Activated naive CD8-positive, alpha-beta T cell treated with anti-CD3 and anti-CD28 coated beads, Interleukin-2, amount 50 U/mL, for 24 hours (primary cell): ENCODE measurements at regions not wholly inside any gene's neighbourhood (a gene's known extent, or its start where the extent isn't known, plus 50 kb on each side); places are given as distances from the start of the nearest gene placed in this dataset.

Experiments used
- ATAC-seq: fragments of 150-1000 bp; cut with Tn5 transposase; one replicate; pipeline ENCODE4 v1.10.0; 2021
- DNase-seq: peaks from one replicate; pipeline ENCODE4 v3.0.0; 2021
- H3K27ac Mint-ChIP-seq: one replicate; pipeline ENCODE4 v1.8.0; 2021; ENCODE audit warnings: mild to moderate bottlenecking, mixed read lengths
- H3K27me3 Mint-ChIP-seq: one replicate; pipeline ENCODE4 v1.8.0; 2021; ENCODE audit warnings: mixed read lengths
- H3K36me3 Mint-ChIP-seq: one replicate; pipeline ENCODE4 v1.8.0; 2021; ENCODE audit warnings: low read depth, mixed read lengths
- H3K4me1 Mint-ChIP-seq: one replicate; pipeline ENCODE4 v1.8.0; 2021; ENCODE audit warnings: mixed read lengths
- H3K4me3 Mint-ChIP-seq: one replicate; pipeline ENCODE4 v1.8.0; 2021; ENCODE audit warnings: mild to moderate bottlenecking, moderate library complexity, mixed read lengths
- H3K9me3 Mint-ChIP-seq: one replicate; pipeline ENCODE4 v1.8.0; 2021; ENCODE audit warnings: mixed read lengths

DNA sequence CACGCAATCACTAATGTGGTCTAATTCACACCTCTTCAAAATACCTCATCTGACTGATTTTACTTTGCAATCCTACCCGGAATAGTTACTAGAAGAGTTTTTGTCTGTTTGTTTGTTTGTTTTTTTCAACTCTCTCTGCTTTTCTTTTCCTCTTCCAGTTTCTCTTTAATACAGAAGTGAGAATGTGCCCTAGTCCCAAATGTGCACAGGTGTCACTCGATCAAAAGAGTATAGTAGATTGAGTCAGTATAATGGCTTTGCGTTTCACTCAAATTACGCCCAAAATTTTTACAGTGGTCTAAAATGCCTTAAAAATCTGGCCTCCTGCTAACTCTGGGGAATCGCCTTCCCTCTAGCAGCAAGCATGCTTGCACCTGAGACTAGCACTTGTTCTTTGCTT is 1536.8 kb downstream of the KCNT2 start:
- Mint-ChIP-seq H3K27me3 (no peaks in the 10 kb centered on the region), H3K36me3 (no peaks in the 10 kb centered on the region), H3K9me3 (no peaks in the 10 kb centered on the region), H3K4me3 (no peak overlapping the region), H3K4me1 (no peaks in the 10 kb centered on the region), H3K27ac (no peak overlapping the region)
- no peak for DNase-seq
- ATAC-seq = no peak

DNA sequence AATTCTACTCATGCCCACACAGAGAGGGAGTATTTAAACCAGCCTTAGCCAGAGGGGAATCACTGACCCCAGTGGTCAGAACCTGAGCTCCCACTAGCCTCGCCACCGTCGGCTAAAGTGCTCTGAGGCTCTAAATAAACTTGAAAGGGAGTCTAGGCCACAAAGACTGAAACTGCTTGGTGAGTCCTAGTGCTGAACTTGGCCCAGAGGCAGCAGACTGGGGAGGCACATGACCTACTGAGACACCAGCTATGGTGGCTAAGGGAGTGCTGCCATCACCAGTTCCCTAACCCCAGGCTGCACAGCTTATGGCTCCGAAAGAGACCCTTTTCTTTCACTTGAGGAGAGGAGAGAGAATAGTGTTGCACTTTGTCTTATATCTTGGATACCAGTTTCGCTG is 1542.8 kb downstream of the KCNT2 start:
- no peaks in the 10 kb centered on the region for H3K27me3 Mint-ChIP-seq
- H3K9me3 Mint-ChIP-seq = no peaks in the 10 kb centered on the region
- no peaks in the 10 kb centered on the region for H3K4me1 Mint-ChIP-seq
- ATAC-seq (no peak), DNase-seq (no peak)
- no peak overlapping the region for H3K27ac Mint-ChIP-seq
- no peak overlapping the region for H3K4me3 Mint-ChIP-seq
- no peaks in the 10 kb centered on the region for H3K36me3 Mint-ChIP-seq

DNA sequence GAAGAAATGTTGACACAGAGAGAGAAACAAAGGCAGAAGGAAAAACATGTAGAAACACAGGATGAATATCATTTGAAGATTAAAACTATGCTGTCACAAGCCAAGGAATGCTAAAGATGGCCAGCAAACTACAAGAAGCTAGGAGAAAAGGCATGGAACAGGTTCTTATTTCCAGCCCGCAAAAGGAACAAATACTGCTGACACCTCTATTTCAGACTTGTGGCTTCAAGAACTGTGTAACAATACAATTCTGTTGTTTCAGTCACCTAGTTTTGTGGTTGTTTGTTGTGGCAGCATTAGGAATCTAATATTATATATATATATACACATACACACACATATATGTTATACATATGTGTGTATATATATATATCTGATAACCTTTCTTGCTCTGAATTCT is 1543.9 kb downstream of the KCNT2 start:
- Mint-ChIP-seq H3K4me3 (no peak overlapping the region), H3K27ac (no peak overlapping the region), H3K27me3 (no peaks in the 10 kb centered on the region), H3K36me3 (no peaks in the 10 kb centered on the region), H3K9me3 (no peaks in the 10 kb centered on the region), H3K4me1 (no peaks in the 10 kb centered on the region)
- DNase-seq = no peak
- no peak for ATAC-seq

DNA sequence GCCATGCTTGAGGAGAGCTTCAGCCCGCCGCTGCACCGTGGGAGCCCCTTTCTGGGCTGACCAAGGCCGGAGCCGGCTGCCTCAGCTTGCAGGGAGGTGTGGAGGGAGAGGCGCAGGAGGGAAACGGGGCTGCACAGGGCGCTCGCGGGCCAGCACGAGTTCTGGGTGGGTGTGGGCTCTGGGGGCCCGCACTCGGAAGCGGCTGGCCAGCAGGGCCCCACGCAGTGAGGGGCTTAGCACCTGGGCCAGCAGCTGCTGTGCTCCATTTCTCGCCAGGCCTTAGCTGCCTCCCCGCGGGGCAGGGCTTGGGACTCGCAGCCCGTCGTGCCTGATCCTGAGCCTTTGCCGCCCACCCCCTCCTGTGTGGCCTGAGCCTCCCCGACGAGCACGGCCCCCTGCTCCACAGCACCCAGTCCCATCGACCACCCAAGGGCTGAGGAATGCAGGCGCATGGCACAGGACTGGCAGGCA is 1554.0 kb downstream of the KCNT2 start:
- H3K4me3 Mint-ChIP-seq = no peak overlapping the region
- no peak overlapping the region for H3K27ac Mint-ChIP-seq
- peaks cover 2% of the 10 kb centered on the region for H3K4me1 Mint-ChIP-seq
- H3K27me3 Mint-ChIP-seq = no peaks in the 10 kb centered on the region
- H3K36me3 Mint-ChIP-seq = no peaks in the 10 kb centered on the region
- ATAC-seq = no peak
- no peaks in the 10 kb centered on the region for H3K9me3 Mint-ChIP-seq
- no peak for DNase-seq

DNA sequence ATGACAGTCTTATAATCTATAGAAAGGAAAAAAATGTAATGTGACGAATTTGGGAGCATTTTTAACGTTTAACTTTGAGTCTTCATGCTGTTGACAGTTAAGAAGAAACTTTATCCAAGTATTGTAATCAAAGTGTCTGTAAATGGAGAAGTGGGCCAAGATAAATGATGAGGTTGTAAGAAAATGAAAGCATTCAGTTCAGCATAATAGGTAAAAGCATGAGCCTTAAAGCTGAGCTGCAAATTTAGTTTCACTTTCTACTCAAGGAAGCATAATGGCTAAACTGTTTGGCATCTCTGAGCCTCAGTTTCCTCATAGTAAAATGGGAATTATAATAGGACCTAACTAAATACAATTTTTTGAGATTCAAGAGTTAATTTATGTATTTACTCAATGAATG is 1554.8 kb downstream of the KCNT2 start:
- no peak for DNase-seq
- ATAC-seq = no peak
- H3K27ac Mint-ChIP-seq = no peak overlapping the region
- no peaks in the 10 kb centered on the region for H3K9me3 Mint-ChIP-seq
- H3K27me3 Mint-ChIP-seq = no peaks in the 10 kb centered on the region
- peaks cover 2% of the 10 kb centered on the region for H3K4me1 Mint-ChIP-seq
- no peaks in the 10 kb centered on the region for H3K36me3 Mint-ChIP-seq
- H3K4me3 Mint-ChIP-seq = no peak overlapping the region

DNA sequence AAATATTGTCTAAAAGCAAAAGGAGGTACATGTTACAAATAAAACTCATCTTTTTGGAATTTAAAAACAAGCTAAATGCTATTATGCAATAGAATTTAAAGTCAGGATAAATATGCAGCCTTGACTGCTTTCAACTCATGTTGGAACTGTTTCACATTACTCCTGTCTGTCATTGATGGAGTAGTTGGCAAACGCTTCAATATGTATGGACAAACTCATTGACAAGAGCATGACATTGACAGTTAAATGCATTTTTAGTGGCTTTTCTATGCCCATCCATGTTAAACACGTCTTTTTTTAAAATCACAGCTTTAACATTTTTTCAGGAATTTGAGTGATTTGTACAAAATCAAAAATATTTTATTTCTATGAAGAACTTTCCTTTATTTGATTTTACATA is 1560.5 kb downstream of the KCNT2 start:
- no peak for DNase-seq
- no peak for ATAC-seq
- no peaks in the 10 kb centered on the region for H3K27me3 Mint-ChIP-seq
- no peaks in the 10 kb centered on the region for H3K9me3 Mint-ChIP-seq
- no peaks in the 10 kb centered on the region for H3K4me1 Mint-ChIP-seq
- H3K4me3 Mint-ChIP-seq = no peak overlapping the region
- no peaks in the 10 kb centered on the region for H3K36me3 Mint-ChIP-seq
- no peak overlapping the region for H3K27ac Mint-ChIP-seq

DNA sequence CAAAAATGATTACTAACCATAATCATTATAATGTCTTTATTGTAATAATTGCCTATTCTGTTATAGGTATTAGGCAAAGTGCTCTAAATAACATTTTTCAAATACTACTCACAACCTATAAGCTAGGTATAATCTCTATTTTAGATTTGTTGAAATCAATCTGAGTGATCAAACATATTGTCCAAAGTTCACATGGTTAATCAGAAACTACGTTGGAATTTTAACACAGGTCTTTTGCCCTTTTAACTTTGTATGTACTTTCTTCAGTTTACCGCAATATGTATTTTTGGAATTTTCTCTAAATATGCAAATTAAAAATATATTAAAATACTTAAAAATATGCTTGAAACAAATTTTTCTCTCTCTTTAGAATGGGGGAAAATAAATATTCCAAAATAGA is 1563.2 kb downstream of the KCNT2 start:
- H3K4me3 Mint-ChIP-seq = no peak overlapping the region
- no peak for ATAC-seq
- no peak for DNase-seq
- H3K36me3 Mint-ChIP-seq = no peaks in the 10 kb centered on the region
- no peaks in the 10 kb centered on the region for H3K4me1 Mint-ChIP-seq
- no peaks in the 10 kb centered on the region for H3K27me3 Mint-ChIP-seq
- H3K9me3 Mint-ChIP-seq = no peaks in the 10 kb centered on the region
- no peak overlapping the region for H3K27ac Mint-ChIP-seq

DNA sequence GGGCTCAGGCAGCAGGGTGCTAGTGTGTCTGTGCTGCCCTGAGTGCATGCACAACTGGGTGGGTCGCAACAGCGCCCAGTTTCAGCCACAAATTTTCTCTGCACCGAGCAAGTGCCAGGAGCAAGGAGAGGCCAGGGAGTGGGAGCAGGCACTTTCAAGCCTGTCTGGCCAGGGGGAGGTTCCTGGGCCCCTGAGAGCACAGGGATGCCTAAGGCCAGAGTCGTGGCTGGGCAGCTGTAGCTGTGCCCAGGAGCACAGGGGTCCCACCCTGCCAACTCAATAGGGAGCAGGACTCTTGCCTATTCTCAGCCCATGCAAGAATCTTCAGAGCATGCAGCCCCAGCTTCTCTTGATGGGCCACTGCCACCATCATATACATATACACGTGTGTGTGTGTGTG is 1577.4 kb downstream of the KCNT2 start:
- no peak overlapping the region for H3K27ac Mint-ChIP-seq
- H3K27me3 Mint-ChIP-seq = no peaks in the 10 kb centered on the region
- no peaks in the 10 kb centered on the region for H3K36me3 Mint-ChIP-seq
- DNase-seq = no peak
- H3K9me3 Mint-ChIP-seq = peaks cover 14% of the 10 kb centered on the region
- no peaks in the 10 kb centered on the region for H3K4me1 Mint-ChIP-seq
- no peak overlapping the region for H3K4me3 Mint-ChIP-seq
- no peak for ATAC-seq

DNA sequence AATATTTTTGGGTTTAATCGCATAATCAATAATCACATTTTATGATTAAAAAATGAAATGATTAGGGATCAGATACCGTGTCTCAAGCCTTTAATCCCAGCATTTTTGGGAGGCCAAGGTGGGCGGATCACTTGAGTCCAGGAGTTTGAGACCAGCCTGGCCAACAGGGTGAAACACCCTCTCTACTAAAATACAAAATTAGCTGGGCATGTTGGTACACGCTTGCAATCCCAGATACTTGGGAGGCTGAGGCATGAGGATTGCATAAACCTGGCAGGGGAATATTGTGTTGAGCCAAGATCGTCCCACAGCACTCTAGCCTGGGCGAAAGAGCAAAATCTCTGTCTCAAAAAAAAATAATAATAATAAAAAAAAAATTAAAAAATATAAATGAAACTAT is 1581.4 kb downstream of the KCNT2 start:
- peaks cover 4% of the 10 kb centered on the region for H3K9me3 Mint-ChIP-seq
- ATAC-seq (no peak), DNase-seq (no peak)
- H3K27me3 Mint-ChIP-seq = no peaks in the 10 kb centered on the region
- H3K36me3 Mint-ChIP-seq = no peaks in the 10 kb centered on the region
- H3K4me1 Mint-ChIP-seq = no peaks in the 10 kb centered on the region
- no peak overlapping the region for H3K27ac Mint-ChIP-seq
- no peak overlapping the region for H3K4me3 Mint-ChIP-seq

DNA sequence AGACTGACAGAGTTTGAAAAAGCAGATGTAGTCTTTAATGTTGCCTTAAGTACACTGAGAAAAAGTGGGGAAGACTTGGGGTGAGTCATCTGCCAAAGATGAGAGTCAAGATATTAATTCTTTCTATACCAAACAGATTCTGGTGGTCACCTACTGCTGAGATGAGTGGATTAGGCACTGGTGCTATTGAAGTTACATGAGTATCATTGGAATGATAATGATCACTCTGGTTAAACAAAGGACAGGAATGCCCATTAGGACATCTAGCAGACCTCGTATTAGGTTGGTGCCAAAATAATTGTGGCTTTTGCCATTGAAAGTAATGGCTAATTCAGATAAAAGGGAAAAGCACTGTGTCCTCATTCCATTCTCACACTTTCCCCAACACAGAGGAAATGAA is 1588.9 kb downstream of the KCNT2 start:
- H3K4me3 Mint-ChIP-seq = no peak overlapping the region
- DNase-seq (no peak), ATAC-seq (no peak)
- H3K36me3 Mint-ChIP-seq = no peaks in the 10 kb centered on the region
- H3K4me1 Mint-ChIP-seq = no peaks in the 10 kb centered on the region
- H3K27me3 Mint-ChIP-seq = no peaks in the 10 kb centered on the region
- peaks cover 4% of the 10 kb centered on the region for H3K9me3 Mint-ChIP-seq
- no peak overlapping the region for H3K27ac Mint-ChIP-seq

DNA sequence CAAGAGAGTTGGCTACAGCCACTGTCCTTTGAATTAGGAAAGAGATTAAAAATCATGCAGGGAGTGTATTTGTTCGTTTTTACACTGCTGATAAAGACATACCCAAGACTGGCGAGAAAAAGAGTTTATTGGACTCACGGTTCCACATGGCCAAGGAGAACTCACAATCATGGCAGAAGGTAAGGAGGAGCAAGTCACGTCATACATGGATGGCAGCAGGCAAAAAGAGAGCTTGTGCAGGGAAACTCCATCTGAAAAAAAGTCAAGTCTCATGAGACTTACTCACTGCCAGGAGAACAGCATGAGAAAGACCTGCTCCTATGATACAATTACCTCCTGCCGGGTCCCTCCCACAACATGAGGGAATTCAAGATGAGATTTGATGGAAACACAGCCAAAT is 1595.2 kb downstream of the KCNT2 start:
- ATAC-seq = no peak
- Mint-ChIP-seq H3K36me3 (no peaks in the 10 kb centered on the region), H3K27me3 (no peaks in the 10 kb centered on the region), H3K27ac (no peak overlapping the region), H3K9me3 (peaks cover 4% of the 10 kb centered on the region), H3K4me1 (no peaks in the 10 kb centered on the region), H3K4me3 (no peak overlapping the region)
- no peak for DNase-seq

DNA sequence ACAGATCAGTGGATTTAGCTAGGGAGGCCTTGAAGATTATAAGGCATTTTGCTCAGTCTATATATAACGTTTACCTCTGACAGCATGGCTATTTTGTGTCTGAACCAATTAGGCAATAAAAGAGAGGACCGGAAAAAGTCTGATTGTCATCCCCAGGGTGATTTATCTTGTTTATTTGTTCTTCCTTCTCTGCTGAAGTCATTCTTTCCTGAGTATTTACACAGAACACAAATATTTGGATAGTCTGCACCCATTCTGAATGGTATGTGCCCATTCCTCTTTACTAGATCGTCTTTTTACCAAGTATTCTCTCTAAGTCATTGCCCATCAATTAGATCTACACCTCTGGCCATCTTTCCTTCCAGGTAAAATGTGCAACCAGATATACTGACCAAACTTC is 1602.9 kb downstream of the KCNT2 start:
- Mint-ChIP-seq H3K4me1 (no peaks in the 10 kb centered on the region), H3K4me3 (no peak overlapping the region), H3K27ac (no peak overlapping the region), H3K9me3 (no peaks in the 10 kb centered on the region), H3K36me3 (no peaks in the 10 kb centered on the region), H3K27me3 (no peaks in the 10 kb centered on the region)
- ATAC-seq (no peak), DNase-seq (no peak)

DNA sequence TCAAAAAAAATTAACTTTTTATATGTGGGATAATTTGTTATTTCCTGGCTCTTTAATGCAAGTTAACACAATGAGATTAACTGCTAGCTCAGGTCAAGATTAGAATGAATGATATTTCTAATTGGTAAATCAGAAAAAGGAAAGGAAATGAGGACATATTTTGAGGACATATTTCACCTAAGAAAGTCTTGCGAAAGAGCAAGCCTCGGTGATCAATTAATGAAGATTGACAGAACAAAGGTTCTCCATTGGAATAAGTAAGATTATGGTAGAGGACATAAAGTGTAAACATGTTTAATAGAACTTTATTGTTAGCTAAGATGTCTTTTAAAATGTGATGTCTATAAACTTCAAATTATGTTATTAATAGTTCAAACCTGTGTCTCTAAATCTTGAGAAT is 1617.8 kb downstream of the KCNT2 start:
- ATAC-seq = no peak
- no peak for DNase-seq
- H3K27ac Mint-ChIP-seq = no peak overlapping the region
- no peak overlapping the region for H3K4me3 Mint-ChIP-seq
- H3K4me1 Mint-ChIP-seq = no peaks in the 10 kb centered on the region
- no peaks in the 10 kb centered on the region for H3K27me3 Mint-ChIP-seq
- H3K36me3 Mint-ChIP-seq = no peaks in the 10 kb centered on the region
- no peaks in the 10 kb centered on the region for H3K9me3 Mint-ChIP-seq

DNA sequence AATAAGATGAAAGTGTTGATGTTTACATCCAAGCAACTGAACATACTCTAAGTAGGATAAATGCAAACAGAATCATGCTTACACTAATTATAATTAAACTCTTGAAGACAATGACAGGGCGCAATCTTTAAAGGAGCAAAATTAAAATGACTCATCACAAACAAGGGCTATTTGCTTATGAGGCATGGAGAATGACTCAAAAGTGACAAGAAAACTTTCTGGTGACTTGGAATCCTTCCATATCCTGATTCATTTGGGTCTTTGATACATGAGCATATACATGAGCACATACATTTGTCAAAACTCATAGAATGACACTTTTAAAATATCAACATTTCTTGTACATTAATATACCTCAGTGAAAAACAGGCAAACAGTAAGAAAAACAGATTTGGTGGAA is 1632.3 kb downstream of the KCNT2 start:
- Mint-ChIP-seq H3K27ac (no peak overlapping the region), H3K27me3 (no peaks in the 10 kb centered on the region), H3K4me3 (no peak overlapping the region), H3K4me1 (no peaks in the 10 kb centered on the region), H3K9me3 (peaks cover 5% of the 10 kb centered on the region), H3K36me3 (no peaks in the 10 kb centered on the region)
- DNase-seq (no peak), ATAC-seq (no peak)

DNA sequence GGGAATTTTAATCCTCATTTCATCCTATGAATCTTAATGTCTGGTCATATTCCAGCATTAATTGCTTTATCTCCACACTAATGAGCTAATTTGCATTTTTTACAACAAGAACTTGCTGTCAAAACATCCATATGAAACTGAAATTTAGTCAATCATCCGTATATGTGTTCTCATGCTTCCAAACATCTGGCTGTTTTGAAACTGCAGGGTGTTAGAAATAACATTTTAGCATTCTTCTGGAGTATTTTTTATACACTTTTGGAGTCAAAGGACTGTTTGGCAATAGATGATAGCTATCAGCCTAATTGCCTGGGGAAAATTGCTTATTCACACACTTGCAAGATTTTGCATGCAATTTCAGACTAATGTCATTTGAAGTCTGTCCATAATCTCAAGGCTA is 1639.3 kb downstream of the KCNT2 start:
- peaks cover 11% of the 10 kb centered on the region for H3K9me3 Mint-ChIP-seq
- no peaks in the 10 kb centered on the region for H3K36me3 Mint-ChIP-seq
- H3K4me3 Mint-ChIP-seq = no peak overlapping the region
- DNase-seq (no peak), ATAC-seq (no peak)
- H3K27ac Mint-ChIP-seq = no peak overlapping the region
- no peaks in the 10 kb centered on the region for H3K27me3 Mint-ChIP-seq
- H3K4me1 Mint-ChIP-seq = no peaks in the 10 kb centered on the region

DNA sequence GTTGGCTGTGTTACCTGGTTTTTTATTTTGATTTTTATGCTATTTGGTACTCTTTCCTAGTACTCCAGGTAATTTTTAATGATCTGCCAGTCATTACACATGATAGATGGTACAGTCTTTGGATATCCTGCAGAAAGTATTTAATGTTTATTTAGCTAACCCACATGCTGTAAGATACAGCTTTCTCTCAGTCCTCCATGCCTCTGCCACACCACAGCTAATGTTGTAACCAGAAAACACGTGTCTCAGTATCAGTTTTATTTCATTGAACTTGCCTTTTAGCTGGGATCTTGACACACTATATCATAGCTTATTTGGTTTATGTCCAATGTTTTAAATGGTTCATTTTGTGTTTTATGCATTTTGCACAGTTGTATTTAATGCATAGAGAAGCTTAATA is 1648.4 kb downstream of the KCNT2 start:
- Mint-ChIP-seq H3K9me3 (no peaks in the 10 kb centered on the region), H3K36me3 (no peaks in the 10 kb centered on the region), H3K4me3 (no peak overlapping the region), H3K27ac (no peak overlapping the region), H3K4me1 (no peaks in the 10 kb centered on the region), H3K27me3 (no peaks in the 10 kb centered on the region)
- ATAC-seq = no peak
- DNase-seq = no peak
